PC-9 (cell line): ENCODE measurements at regions not wholly inside any gene's neighbourhood (a gene's known extent, or its start where the extent isn't known, plus 50 kb on each side); places are given as distances from the start of the nearest gene placed in this dataset.

Source experiments
- BruUV-seq: library from RNA; stranded (reverse); fragments of 400-500 nt; replicated peaks from 2 replicates; lab custom pipeline; 2021; lab: Mats Ljungman, UMichigan
- CTCF ChIA-PET: fragments of 300-600 bp; sonication (Branson Sonifier 250); formaldehyde crosslinking; loops from one replicate; lab custom pipeline; 2022; ENCODE audit warnings: antibody characterized with exemption; lab: Charles Lee
- POLR2A ChIA-PET: fragments of 300-600 bp; sonication (Branson Sonifier 250); formaldehyde crosslinking; loops from one replicate; lab custom pipeline; 2022; ENCODE audit warnings: antibody characterized with exemption; ENCODE audit not compliant: unreplicated experiment; lab: Charles Lee
- DNase-seq, 2 experiments: peaks; one replicate each; pipeline versions ENCODE4 v3.0.0 to v3.0.0-alpha.2; 2015 to 2022; ENCODE audit warnings: mixed read lengths in 1 of 2
- H2AFZ ChIP-seq: fragments of 200-600 bp; sonication (generic); 2 replicates; pipeline ENCODE4 v1.8.1; 2017; ENCODE audit warnings: antibody characterized with exemption
- H3F3A ChIP-seq: fragments of 200-600 bp; sonication (generic); 2 replicates; pipeline ENCODE4 v1.8.1; 2017; ENCODE audit warnings: antibody characterized with exemption, mild to moderate bottlenecking, low read depth; ENCODE audit not compliant: insufficient read depth
- H3K27ac ChIP-seq: fragments of 200-600 bp; sonication (generic); 2 replicates; pipeline ENCODE4 v1.6.1; 2016; ENCODE audit warnings: mixed run types
- H3K27me3 ChIP-seq: fragments of 200-600 bp; sonication (generic); 2 replicates; pipeline ENCODE4 v1.6.1; 2016; ENCODE audit warnings: low read depth, mixed run types; ENCODE audit not compliant: insufficient read depth
- H3K36me3 ChIP-seq: fragments of 200-600 bp; sonication (generic); 2 replicates; pipeline ENCODE4 v1.6.1; 2016; ENCODE audit warnings: low read depth, mixed run types
- H3K4me1 ChIP-seq: fragments of 200-600 bp; sonication (generic); replicated peaks from 2 replicates; pipeline ENCODE4 v1.6.1; 2016; ENCODE audit warnings: mixed run types; ENCODE audit not compliant: insufficient read depth
- H3K4me2 ChIP-seq: fragments of 200-600 bp; sonication (generic); 2 replicates; pipeline ENCODE4 v1.6.1; 2017; ENCODE audit warnings: mixed run types
- H3K4me3 ChIP-seq: fragments of 200-600 bp; sonication (generic); 2 replicates; pipeline ENCODE4 v1.6.1; 2016; ENCODE audit warnings: mixed run types
- H3K79me2 ChIP-seq: fragments of 200-600 bp; sonication (generic); 2 replicates; pipeline ENCODE4 v1.6.1; 2017; ENCODE audit warnings: low read depth, mixed run types
- H3K9me2 ChIP-seq: fragments of 200-600 bp; sonication (generic); 2 replicates; pipeline ENCODE4 v1.8.1; 2017; ENCODE audit warnings: mild to moderate bottlenecking; ENCODE audit not compliant: insufficient read depth
- H3K9me3 ChIP-seq: fragments of 200-600 bp; sonication (generic); 2 replicates; pipeline ENCODE4 v1.8.1; 2016; ENCODE audit warnings: low read depth; ENCODE audit not compliant: insufficient read depth
- H4K20me1 ChIP-seq: fragments of 200-600 bp; sonication (generic); 2 replicates; pipeline ENCODE4 v1.8.1; 2017; ENCODE audit not compliant: insufficient read depth
- CTCF ChIP-seq: fragments of 200-600 bp; sonication (generic); conservative IDR thresholded peaks from 2 replicates; pipeline ENCODE4 v1.6.1; 2017; ENCODE audit warnings: mixed run types, antibody characterized with exemption, mild to moderate bottlenecking, moderate library complexity
- EZH2 ChIP-seq: fragments of 200-600 bp; sonication (generic); IDR thresholded peaks from 2 replicates; pipeline ENCODE4 v1.8.0; 2017; ENCODE audit warnings: antibody characterized with exemption, low read depth
- intact Hi-C: fragments of 100-400 bp; cut with micrococcal nuclease; formaldehyde crosslinking; loops from one replicate; pipeline ENCODE4 v1.10.0; 2022; ENCODE audit not compliant: unreplicated experiment

- Histone ChIP-seq H3K4me1 (no peaks in the 10 kb centered on the region), H3K27me3 (no peaks in the 10 kb centered on the region), H2AFZ (no peak overlapping the region), H3K4me2 (no peak overlapping the region), H3K36me3 (no peaks in the 10 kb centered on the region), H4K20me1 (no peaks in the 10 kb centered on the region), H3K27ac (no peak overlapping the region), H3K4me3 (no peak overlapping the region), H3K9me3 (no peaks in the 10 kb centered on the region), H3K9me2 (no peaks in the 10 kb centered on the region), H3F3A (no peaks in the 10 kb centered on the region), H3K79me2 (no peaks in the 10 kb centered on the region)
- CTCF ChIA-PET: no interaction called here
- BruUV-seq: no TSS peak
- POLR2A ChIA-PET: no interaction called here
- intact Hi-C loops: no loop called here
- DNase-seq: no peak
- TF ChIP-seq CTCF (no peak), EZH2 (no peak)
These were observed 150.4 kb upstream of the CCN2 start for GRCh38 chr6:132101535-132101934.

- Histone ChIP-seq H3K9me2 (no peaks in the 10 kb centered on the region), H3K79me2 (no peaks in the 10 kb centered on the region), H3F3A (no peaks in the 10 kb centered on the region), H3K4me2 (no peak overlapping the region), H3K4me3 (no peak overlapping the region), H3K27ac (no peak overlapping the region), H2AFZ (no peak overlapping the region), H3K27me3 (no peaks in the 10 kb centered on the region), H3K9me3 (no peaks in the 10 kb centered on the region), H4K20me1 (no peaks in the 10 kb centered on the region), H3K4me1 (no peaks in the 10 kb centered on the region), H3K36me3 (no peaks in the 10 kb centered on the region)
- no TSS peak for BruUV-seq
- ChIA-PET CTCF (interaction anchor here (0.6 kb wide), 1 partner anchor 52 kb away, joined by 11 read pairs; no protein-coding TSS in a partner anchor), POLR2A (no interaction called here)
- no peak for DNase-seq
- intact Hi-C loops: no loop called here
- TF ChIP-seq EZH2 (no peak), CTCF (no peak)
These were observed 149.3 kb upstream of the CCN2 start for GRCh38 chr6:132100388-132100990.

- Histone ChIP-seq H3K4me1 (no peaks in the 10 kb centered on the region), H3K27ac (no peak overlapping the region), H3K9me2 (no peaks in the 10 kb centered on the region), H3K36me3 (no peaks in the 10 kb centered on the region), H3F3A (no peaks in the 10 kb centered on the region), H3K27me3 (no peaks in the 10 kb centered on the region), H3K9me3 (no peaks in the 10 kb centered on the region), H3K4me3 (no peak overlapping the region), H2AFZ (0 out of 2 replicates have a peak overlapping the region, but pooled peaks have one; percentile 42), H3K4me2 (no peak overlapping the region), H3K79me2 (no peaks in the 10 kb centered on the region), H4K20me1 (no peaks in the 10 kb centered on the region)
- ChIA-PET CTCF (no interaction called here), POLR2A (no interaction called here)
- no TSS peak for BruUV-seq
- DNase-seq: no peak
- intact Hi-C loops: no loop called here
- no peak for TF ChIP-seq EZH2
- TF ChIP-seq CTCF: no peak
These were observed 145.8 kb upstream of the CCN2 start for GRCh38 chr6:132096996-132097395.
